Activated CD4-positive, alpha-beta T cell treated with anti-CD3 and anti-CD28 coated beads, Interleukin-2, amount 10 ng/mL, durations not matched to agents 24 days and 14 days (primary cell): ENCODE measurements at regions not wholly inside any gene's neighbourhood (a gene's known extent, or its start where the extent isn't known, plus 50 kb on each side); places are given as distances from the start of the nearest gene placed in this dataset.
"Not testable (repeated sequence)": the region's sequence is repeated elsewhere in the genome, so short reads cannot be mapped to it uniquely, and the experiment has no call there.

Source experiments
- DNase-seq: peaks from one replicate; pipeline ENCODE4 v3.0.0; 2022
- H3K27ac Mint-ChIP-seq: one replicate; pipeline ENCODE4 v1.8.0; 2022; ENCODE audit warnings: mild to moderate bottlenecking, mixed read lengths
- H3K27me3 Mint-ChIP-seq: one replicate; pipeline ENCODE4 v1.8.0; 2022; ENCODE audit warnings: mixed read lengths
- H3K36me3 Mint-ChIP-seq: one replicate; pipeline ENCODE4 v1.8.0; 2022; ENCODE audit warnings: low read depth, mild to moderate bottlenecking, mixed read lengths
- H3K4me1 Mint-ChIP-seq: one replicate; pipeline ENCODE4 v1.8.0; 2021; ENCODE audit warnings: mixed read lengths
- H3K4me3 Mint-ChIP-seq: one replicate; pipeline ENCODE4 v1.8.0; 2022; ENCODE audit warnings: mild to moderate bottlenecking, moderate library complexity, mixed read lengths
- H3K9me3 Mint-ChIP-seq: one replicate; pipeline ENCODE4 v1.8.0; 2021; ENCODE audit warnings: mixed read lengths
- intact Hi-C: fragments of 100-400 bp; cut with micrococcal nuclease; formaldehyde crosslinking; loops from one replicate; pipeline ENCODE4 v1.15.1; 2023

DNA sequence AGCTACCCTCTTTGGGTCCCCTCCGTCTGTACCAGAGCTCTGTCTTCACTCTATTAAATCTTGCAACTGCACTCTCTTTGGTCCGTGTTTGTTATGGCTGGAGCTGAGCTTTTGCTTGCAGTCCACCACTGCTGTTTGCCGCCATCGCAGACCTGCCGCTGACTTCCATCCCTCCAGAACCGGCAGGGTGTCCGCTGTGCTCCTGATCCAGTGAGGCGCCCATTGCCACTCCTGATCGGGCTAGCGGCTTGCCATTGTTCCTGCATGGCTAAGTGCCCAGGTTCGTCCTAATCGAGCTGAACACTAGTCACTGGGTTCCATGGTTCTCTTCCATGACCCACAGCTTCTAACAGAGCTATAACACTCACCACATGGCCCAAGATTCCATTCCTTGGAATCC lies 380.6 kb downstream of the CDH19 start:
- H3K4me3 Mint-ChIP-seq, H3K4me1 Mint-ChIP-seq, H3K27ac Mint-ChIP-seq, DNase-seq, intact Hi-C loops, H3K36me3 Mint-ChIP-seq, H3K27me3 Mint-ChIP-seq, H3K9me3 Mint-ChIP-seq: not testable (repeated sequence)

DNA sequence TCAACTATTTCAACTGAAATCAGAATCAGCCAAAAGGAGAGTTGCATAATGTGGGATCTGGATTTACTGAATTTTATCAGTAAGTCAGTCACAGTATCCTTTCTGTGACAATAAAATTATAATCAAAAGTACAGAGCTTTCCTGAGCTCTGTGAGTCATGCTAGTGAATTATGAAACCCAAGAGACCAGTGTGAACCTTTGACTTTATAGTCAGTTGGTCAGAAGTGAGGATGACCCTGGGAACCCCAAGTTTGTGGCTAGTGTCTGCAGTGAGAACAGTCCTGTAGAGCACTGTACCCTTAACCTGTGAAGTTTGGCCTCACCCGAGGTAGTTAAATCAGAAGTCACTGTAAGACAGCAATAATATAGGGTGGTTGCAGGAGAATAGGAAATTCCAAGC lies 381.7 kb downstream of the CDH19 start:
- no peaks in the 10 kb centered on the region for H3K27me3 Mint-ChIP-seq
- no peak overlapping the region for H3K27ac Mint-ChIP-seq
- H3K4me3 Mint-ChIP-seq = no peak overlapping the region
- H3K36me3 Mint-ChIP-seq = no peaks in the 10 kb centered on the region
- peaks cover 3% of the 10 kb centered on the region for H3K9me3 Mint-ChIP-seq
- no peak for DNase-seq
- H3K4me1 Mint-ChIP-seq = no peaks in the 10 kb centered on the region
- intact Hi-C loops = no loop called here

DNA sequence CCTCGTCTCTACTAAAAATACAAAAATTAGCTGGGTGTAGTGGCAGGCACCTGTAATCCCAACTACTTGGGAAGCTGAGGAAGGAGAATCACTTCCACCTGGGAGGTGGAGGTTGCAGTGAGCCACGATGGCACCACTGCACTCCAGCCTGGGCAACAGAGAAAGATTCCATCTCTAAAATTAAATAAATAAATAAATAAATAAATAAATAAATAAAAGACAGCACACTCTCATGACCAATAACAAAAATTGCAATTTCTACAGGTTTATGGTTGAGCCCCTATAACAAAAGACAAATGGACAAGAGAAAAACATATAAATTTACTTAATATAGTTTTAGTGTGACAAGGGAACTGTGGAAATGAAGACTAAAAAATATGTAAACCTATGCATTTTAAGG lies 384.1 kb downstream of the CDH19 start:
- Mint-ChIP-seq H3K9me3 (peaks cover 3% of the 10 kb centered on the region), H3K27me3 (no peaks in the 10 kb centered on the region), H3K4me3 (no peak overlapping the region), H3K36me3 (no peaks in the 10 kb centered on the region), H3K27ac (no peak overlapping the region), H3K4me1 (no peaks in the 10 kb centered on the region)
- intact Hi-C loops = no loop called here
- DNase-seq = no peak

DNA sequence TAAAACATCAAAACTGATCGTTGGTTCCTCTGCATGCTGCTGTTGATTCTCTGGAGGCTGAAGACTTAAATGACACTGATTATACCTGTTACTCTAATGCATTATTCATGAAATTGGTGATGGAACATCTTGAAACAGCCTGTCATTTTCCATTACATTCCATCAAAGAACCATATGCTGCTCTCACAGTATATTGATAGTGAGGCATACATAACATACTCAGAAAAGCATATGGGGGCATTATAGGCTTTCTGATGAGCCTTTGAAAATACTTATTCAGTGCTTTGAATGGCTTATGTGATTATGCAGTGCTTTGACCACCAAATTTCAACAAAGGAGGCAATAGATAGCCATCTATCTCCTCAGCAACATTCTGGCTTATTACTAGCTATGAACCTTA lies 392.1 kb downstream of the CDH19 start:
- intact Hi-C loops = no loop called here
- Mint-ChIP-seq H3K9me3 (no peaks in the 10 kb centered on the region), H3K27ac (no peak overlapping the region), H3K4me3 (no peak overlapping the region), H3K36me3 (no peaks in the 10 kb centered on the region), H3K27me3 (no peaks in the 10 kb centered on the region), H3K4me1 (no peaks in the 10 kb centered on the region)
- DNase-seq = no peak

DNA sequence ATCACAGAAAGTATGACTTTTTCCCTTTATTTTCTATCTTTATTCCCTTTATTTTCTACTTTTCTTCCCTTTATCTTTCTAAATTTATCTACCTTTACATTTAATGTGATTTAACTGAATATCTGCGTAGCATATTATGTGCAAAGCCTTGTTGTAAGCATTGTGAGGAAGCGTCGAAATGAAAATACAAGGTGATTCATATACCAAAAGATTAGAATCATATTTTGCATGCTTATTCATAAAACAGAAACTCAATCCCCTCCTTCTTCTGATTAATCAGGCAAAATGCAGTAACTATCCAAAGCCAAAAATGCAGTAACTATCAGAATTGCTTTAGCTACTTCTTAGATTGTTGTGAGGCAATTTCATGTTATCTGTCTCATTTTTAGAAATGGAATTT lies 393.0 kb downstream of the CDH19 start:
- Mint-ChIP-seq H3K9me3 (no peaks in the 10 kb centered on the region), H3K36me3 (no peaks in the 10 kb centered on the region), H3K27me3 (no peaks in the 10 kb centered on the region), H3K27ac (no peak overlapping the region), H3K4me1 (no peaks in the 10 kb centered on the region), H3K4me3 (no peak overlapping the region)
- intact Hi-C loops = no loop called here
- DNase-seq = no peak

DNA sequence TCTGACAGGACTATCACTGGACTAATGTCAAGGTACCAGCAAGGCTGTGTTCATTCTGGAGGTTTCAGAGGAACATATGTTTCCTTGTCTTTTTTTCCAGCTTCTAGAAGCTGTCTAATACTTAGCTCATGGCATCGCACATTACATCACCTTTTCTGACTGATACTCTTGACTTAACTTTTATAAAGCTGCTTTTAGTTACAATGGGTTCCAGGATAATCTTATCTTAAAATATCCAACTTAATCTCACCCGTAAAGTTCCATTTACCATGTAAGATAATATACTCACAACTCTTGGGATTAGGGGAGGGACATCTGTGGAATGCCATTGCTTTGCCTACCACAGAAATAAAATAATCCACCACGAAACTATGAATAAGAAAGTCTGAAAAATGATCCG lies 394.2 kb downstream of the CDH19 start:
- DNase-seq = no peak
- Mint-ChIP-seq H3K4me3 (no peak overlapping the region), H3K36me3 (no peaks in the 10 kb centered on the region), H3K27me3 (no peaks in the 10 kb centered on the region), H3K9me3 (no peaks in the 10 kb centered on the region), H3K27ac (no peak overlapping the region), H3K4me1 (no peaks in the 10 kb centered on the region)
- intact Hi-C loops = no loop called here

DNA sequence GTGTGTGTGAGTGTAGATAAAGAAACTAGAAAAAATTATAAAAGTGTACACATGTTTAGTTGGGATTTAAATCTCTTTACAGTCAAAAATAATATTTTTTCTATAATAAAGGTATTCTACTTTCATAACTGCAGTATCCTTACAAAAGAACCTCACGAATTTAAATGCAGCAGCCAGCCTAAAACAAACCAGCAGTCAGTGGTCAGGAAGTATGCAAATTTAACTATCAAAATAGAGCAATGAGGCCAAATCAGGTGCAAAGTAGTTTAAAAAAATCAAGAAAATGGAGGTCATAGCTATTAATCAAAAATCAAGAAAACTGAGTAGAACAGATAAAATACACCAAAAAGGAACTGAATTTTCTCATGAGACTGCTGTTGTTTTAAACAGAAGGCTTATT lies 407.1 kb downstream of the CDH19 start:
- H3K9me3 Mint-ChIP-seq = no peaks in the 10 kb centered on the region
- no peaks in the 10 kb centered on the region for H3K27me3 Mint-ChIP-seq
- H3K4me1 Mint-ChIP-seq = no peaks in the 10 kb centered on the region
- intact Hi-C loops = no loop called here
- H3K36me3 Mint-ChIP-seq = no peaks in the 10 kb centered on the region
- H3K4me3 Mint-ChIP-seq = no peak overlapping the region
- no peak overlapping the region for H3K27ac Mint-ChIP-seq
- DNase-seq = no peak

DNA sequence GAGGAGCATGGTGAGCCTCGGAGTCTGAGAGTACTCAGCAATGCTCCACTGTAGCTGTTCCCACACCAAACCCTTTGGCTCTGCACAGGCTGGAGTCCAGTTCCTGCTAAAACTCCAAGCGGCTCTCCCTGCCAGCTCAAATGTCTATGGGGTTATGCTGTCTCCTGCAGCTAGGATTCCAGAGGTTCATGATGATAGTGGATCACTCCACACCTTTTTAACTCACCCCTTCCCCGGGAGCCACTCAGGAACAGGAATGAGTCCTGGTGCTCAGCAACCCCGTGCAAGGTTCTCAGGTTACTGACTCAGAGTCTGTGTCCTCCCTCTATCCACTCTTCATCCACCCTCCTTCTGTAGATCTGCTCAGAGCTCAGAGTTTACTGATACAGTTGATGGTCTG lies 410.0 kb downstream of the CDH19 start:
- H3K4me1 Mint-ChIP-seq = no peaks in the 10 kb centered on the region
- no peak overlapping the region for H3K4me3 Mint-ChIP-seq
- no peaks in the 10 kb centered on the region for H3K27me3 Mint-ChIP-seq
- peaks cover 4% of the 10 kb centered on the region for H3K9me3 Mint-ChIP-seq
- no peaks in the 10 kb centered on the region for H3K36me3 Mint-ChIP-seq
- intact Hi-C loops = no loop called here
- no peak for DNase-seq
- no peak overlapping the region for H3K27ac Mint-ChIP-seq

DNA sequence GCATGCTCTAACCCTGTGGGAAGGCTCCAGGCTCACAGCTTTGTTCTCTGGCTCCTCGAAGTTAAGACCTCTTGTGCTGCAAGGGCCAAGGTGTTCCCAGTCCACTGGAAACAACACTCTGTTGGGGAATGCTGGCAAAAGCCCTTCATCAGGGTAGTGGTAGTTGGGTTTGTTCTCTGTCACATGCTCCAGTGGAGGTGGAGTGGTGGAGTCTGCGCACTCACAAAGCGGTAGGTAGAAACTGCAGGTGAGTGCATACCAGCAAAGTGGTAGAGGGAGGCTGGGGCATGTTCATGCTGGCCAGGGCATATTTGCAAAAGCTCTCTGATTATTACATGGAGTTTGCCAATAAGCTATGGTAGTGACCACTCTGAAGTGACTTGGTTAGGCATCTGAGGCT lies 410.5 kb downstream of the CDH19 start:
- no peak overlapping the region for H3K27ac Mint-ChIP-seq
- intact Hi-C loops = no loop called here
- peaks cover 4% of the 10 kb centered on the region for H3K9me3 Mint-ChIP-seq
- H3K4me1 Mint-ChIP-seq = no peaks in the 10 kb centered on the region
- H3K36me3 Mint-ChIP-seq = no peaks in the 10 kb centered on the region
- no peak for DNase-seq
- H3K27me3 Mint-ChIP-seq = no peaks in the 10 kb centered on the region
- no peak overlapping the region for H3K4me3 Mint-ChIP-seq

DNA sequence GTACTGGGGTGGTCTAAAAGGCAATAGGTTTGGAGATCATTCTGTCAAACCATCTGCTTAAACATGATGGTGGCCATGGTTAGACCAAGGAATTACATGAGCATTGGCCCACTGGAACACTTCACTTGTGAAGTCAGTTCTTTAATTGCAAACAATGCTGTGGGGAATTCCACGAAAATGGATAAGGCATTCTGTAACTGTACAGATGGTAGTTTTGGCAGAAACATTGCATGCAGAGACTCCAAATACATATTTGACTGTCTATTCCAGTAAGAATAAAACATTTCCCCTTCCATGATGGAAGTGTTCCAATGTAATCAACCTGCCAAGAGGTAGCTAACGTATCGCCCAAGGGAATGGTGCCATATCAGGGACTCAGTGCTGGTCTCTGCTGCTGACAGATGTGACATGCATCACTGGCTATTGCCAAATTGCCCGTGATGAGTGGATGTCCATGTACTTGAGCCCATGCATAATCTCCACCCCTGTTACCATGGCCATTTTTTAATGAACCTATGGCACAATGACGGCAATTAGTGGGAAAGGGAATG lies 417.9 kb downstream of the CDH7 start:
- intact Hi-C loops = no loop called here

DNA sequence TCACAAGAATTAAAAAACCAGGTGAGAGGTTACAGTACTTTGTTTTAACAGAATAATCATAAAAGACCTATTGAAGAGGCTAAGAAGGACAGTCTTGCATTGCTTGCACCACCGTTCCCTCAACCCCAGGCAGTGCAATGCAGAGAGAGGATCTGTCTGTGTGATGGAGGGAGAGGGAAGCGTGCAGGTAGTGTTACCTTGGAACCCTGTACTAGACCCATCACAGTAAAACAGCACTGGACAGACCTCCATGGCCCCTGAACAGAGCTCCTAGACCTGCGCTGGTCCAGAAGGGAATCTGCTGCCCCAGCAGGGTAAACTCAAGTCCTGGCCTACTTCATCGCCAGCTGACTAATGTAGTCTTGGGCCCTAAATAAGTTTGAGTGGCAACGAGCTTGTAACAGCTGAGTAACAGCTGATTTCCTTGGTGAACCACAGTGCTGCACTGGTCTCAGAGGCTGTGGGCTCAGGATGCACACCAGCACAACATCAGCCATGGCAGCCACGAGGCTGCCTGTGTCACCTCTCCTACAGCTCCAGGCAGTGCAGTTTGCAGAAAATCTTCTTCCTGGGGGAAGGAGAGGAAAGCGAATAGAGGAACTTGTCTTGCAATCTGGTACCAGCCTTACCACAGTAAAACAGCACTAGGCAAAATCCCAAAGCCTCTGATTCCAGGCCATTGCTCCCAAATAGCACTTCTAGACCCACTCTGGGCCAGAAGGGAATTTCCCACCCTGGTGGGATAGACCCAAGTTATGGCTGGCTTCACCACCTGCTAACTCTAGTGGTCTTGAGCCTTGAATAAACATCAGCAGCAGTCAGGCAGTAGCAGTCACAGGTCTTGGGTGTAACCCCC lies 417.2 kb downstream of the CDH7 start:
- Mint-ChIP-seq H3K36me3 (no peaks in the 10 kb centered on the region), H3K27ac (no peak overlapping the region), H3K4me1 (no peaks in the 10 kb centered on the region), H3K9me3 (no peaks in the 10 kb centered on the region), H3K4me3 (no peak overlapping the region), H3K27me3 (no peaks in the 10 kb centered on the region)
- intact Hi-C loops = no loop called here
- no peak for DNase-seq

More for the DNA sequence above, 417.9 kb downstream of the CDH7 start:
- DNase-seq = no peak
- Mint-ChIP-seq H3K4me3 (no peak overlapping the region), H3K4me1 (no peaks in the 10 kb centered on the region), H3K27me3 (no peaks in the 10 kb centered on the region), H3K9me3 (peaks cover 3% of the 10 kb centered on the region), H3K36me3 (no peaks in the 10 kb centered on the region), H3K27ac (no peak overlapping the region)

DNA sequence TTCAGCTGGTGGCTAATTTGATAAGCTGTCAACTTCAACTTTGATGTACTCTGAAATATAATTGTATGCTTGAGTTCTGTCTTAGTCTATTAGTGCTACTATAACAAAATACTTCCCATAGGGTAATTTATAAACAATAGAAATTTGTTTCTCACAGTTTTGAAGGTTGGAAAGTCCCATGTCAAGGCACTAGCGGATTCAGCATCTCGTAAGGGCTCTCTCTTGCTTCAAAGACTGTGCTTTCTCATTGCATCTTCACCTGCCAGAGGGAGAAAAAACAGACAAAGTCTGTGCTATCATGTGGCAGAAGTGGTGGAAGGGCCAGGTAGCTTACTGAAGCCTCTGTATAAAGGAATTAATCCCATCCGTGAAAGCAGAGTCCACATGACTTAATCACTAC lies 409.2 kb downstream of the CDH7 start:
- H3K4me1 Mint-ChIP-seq = no peaks in the 10 kb centered on the region
- H3K27me3 Mint-ChIP-seq = no peaks in the 10 kb centered on the region
- no peak overlapping the region for H3K27ac Mint-ChIP-seq
- H3K9me3 Mint-ChIP-seq = no peaks in the 10 kb centered on the region
- no peak overlapping the region for H3K4me3 Mint-ChIP-seq
- intact Hi-C loops = no loop called here
- DNase-seq = no peak
- H3K36me3 Mint-ChIP-seq = no peaks in the 10 kb centered on the region

DNA sequence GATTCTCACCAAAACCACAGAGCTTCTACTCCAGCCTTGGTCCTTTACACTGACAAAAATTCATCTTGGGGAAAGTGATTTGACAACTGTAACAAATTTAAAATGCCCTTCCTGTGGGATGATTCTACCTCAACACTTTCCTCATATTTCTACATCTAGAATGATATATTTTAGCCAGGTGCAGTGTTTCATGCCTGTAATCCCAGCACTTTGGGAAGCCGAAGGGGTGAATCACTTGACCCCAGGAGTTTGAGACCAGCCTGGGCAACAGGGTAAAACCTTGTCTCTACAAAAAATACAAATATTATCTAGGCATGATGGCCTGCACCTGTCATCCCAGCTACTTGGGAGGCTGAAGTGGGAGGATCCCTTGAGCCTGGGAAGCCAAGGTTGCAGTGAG lies 408.6 kb downstream of the CDH7 start:
- H3K27ac Mint-ChIP-seq = no peak overlapping the region
- H3K36me3 Mint-ChIP-seq = no peaks in the 10 kb centered on the region
- no peak overlapping the region for H3K4me3 Mint-ChIP-seq
- H3K4me1 Mint-ChIP-seq = no peaks in the 10 kb centered on the region
- no peaks in the 10 kb centered on the region for H3K9me3 Mint-ChIP-seq
- no peaks in the 10 kb centered on the region for H3K27me3 Mint-ChIP-seq
- no peak for DNase-seq
- intact Hi-C loops = no loop called here

DNA sequence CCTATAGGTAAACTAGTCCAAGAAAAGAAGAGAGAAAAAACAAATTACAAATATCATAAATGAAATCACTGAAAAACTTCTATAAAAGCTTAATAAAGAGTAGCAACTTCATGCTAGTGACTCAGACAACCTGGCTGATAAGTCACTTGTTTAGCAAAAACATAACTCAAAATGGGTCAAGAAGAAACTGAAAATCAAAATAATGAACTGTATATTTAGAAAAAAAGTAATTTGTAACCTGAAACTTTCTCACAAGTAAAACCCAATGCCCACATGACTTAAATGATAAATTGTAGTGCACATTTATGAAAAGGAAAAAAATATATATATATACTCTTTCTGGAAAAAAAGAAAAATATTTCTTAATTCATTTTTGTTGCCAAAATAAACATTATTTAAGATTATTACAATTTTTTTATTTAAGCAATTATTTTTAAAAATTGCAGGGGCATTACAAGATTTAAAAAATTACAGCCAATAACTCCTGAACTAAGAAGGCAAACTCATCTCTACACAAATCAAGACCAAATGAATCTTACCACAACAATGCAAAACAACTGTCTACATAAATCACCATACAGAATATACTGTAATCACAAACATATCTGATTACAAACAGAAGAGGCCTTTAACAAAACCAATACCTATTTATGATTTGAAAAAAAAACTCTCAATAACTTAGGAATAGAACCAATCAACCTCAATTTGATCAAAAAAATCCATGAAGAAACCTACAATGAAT lies 406.3 kb downstream of the CDH7 start:
- no peak overlapping the region for H3K4me3 Mint-ChIP-seq
- DNase-seq = no peak
- H3K36me3 Mint-ChIP-seq = no peaks in the 10 kb centered on the region
- intact Hi-C loops = no loop called here
- H3K27me3 Mint-ChIP-seq = no peaks in the 10 kb centered on the region
- H3K27ac Mint-ChIP-seq = no peak overlapping the region
- no peaks in the 10 kb centered on the region for H3K4me1 Mint-ChIP-seq
- no peaks in the 10 kb centered on the region for H3K9me3 Mint-ChIP-seq
